ENCODE measurements at regions not wholly inside any gene's neighbourhood (a gene's known extent, or its start where the extent isn't known, plus 50 kb on each side); places are given as distances from the start of the nearest gene placed in this dataset.

DNA sequence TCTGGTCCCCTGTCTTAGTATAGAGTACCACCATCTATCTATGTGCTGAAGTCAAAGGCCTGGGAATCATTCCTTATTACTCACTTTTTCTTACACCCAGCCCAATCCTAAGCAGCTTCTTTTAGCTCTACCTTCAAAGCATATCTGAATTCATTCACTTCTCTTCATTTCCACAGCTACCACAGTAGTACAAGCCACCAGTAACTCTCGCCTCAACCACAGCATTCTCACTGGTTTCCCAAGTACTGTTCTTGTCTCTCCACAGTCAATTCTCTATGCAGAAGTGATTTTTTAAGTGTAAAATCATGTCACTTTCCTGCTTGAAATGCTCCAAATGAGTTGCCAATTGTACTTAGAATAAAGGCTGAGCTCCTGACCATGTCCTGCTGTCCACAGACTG, 401.7 kb downstream of the OXSM start:
- TF ChIP-seq RAD21 (IDR thresholded peaks at IDR 0.05) (no peak), TAF1 (conservative IDR thresholded peaks at IDR 0.05) (no peak), YY1 (IDR thresholded peaks at IDR 0.05) (no peak), EGR1 (IDR thresholded peaks at IDR 0.05; ENCODE audit: low read depth in 2 of 2) (no peak), SP1 (IDR thresholded peaks at IDR 0.05) (no peak)
- TF ChIP-seq, protein P1, sequence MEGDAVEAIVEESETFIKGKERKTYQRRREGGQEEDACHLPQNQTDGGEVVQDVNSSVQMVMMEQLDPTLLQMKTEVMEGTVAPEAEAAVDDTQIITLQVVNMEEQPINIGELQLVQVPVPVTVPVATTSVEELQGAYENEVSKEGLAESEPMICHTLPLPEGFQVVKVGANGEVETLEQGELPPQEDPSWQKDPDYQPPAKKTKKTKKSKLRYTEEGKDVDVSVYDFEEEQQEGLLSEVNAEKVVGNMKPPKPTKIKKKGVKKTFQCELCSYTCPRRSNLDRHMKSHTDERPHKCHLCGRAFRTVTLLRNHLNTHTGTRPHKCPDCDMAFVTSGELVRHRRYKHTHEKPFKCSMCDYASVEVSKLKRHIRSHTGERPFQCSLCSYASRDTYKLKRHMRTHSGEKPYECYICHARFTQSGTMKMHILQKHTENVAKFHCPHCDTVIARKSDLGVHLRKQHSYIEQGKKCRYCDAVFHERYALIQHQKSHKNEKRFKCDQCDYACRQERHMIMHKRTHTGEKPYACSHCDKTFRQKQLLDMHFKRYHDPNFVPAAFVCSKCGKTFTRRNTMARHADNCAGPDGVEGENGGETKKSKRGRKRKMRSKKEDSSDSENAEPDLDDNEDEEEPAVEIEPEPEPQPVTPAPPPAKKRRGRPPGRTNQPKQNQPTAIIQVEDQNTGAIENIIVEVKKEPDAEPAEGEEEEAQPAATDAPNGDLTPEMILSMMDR (IDR thresholded peaks at IDR 0.05; ENCODE audit: low read depth, low read length, missing input control) = no peak
- TF ChIP-seq, protein P2, sequence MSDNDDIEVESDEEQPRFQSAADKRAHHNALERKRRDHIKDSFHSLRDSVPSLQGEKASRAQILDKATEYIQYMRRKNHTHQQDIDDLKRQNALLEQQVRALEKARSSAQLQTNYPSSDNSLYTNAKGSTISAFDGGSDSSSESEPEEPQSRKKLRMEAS (IDR thresholded peaks at IDR 0.05) = no peak
- TF ChIP-seq, protein P3, sequence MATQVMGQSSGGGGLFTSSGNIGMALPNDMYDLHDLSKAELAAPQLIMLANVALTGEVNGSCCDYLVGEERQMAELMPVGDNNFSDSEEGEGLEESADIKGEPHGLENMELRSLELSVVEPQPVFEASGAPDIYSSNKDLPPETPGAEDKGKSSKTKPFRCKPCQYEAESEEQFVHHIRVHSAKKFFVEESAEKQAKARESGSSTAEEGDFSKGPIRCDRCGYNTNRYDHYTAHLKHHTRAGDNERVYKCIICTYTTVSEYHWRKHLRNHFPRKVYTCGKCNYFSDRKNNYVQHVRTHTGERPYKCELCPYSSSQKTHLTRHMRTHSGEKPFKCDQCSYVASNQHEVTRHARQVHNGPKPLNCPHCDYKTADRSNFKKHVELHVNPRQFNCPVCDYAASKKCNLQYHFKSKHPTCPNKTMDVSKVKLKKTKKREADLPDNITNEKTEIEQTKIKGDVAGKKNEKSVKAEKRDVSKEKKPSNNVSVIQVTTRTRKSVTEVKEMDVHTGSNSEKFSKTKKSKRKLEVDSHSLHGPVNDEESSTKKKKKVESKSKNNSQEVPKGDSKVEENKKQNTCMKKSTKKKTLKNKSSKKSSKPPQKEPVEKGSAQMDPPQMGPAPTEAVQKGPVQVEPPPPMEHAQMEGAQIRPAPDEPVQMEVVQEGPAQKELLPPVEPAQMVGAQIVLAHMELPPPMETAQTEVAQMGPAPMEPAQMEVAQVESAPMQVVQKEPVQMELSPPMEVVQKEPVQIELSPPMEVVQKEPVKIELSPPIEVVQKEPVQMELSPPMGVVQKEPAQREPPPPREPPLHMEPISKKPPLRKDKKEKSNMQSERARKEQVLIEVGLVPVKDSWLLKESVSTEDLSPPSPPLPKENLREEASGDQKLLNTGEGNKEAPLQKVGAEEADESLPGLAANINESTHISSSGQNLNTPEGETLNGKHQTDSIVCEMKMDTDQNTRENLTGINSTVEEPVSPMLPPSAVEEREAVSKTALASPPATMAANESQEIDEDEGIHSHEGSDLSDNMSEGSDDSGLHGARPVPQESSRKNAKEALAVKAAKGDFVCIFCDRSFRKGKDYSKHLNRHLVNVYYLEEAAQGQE (IDR thresholded peaks at IDR 0.05) = no peak

All from liver (tissue), 3 donors.